Activated CD4-positive, alpha-beta T cell treated with anti-CD3 and anti-CD28 coated beads, Interleukin-2, amount 50 U/mL, for 4 hours (primary cell): ENCODE measurements at regions not wholly inside any gene's neighbourhood (a gene's known extent, or its start where the extent isn't known, plus 50 kb on each side); places are given as distances from the start of the nearest gene placed in this dataset.

ENCODE experiments used
- DNase-seq, 2 experiments: peaks; one replicate each; pipeline ENCODE4 v3.0.0-alpha.2; 2020

DNA sequence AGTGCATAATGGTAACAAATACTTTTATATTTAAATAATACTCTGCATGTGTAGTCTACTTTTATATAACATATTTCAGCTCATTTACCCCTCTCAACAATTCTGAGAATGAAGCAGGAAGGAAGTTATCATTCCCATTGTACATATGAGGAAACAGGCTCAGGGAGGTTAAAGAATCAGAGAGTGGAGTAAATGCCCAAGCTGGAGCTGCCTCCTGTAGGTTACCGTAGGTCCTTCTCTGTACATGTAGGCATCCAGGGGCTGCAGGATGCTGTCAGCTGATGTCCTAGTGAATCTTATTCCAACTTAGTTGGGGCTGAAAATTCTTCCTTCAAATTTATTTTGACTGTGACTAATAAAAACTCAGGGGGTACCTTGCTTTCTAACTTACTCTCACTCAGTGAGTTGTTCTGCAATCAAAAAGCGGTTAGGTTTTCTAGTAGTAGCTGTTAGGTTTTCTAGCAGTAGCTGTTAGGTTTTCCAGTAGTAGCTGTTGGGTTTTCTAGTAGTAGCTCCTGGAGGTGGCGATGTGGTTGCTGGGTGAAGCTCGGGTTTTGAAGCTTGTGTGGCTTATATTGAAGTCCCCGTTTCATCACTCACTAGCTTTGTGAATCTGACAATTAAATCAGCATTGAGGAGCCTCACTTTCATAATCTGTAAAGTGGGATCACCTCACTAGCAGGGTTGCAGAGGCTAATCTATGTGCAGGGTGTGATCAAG lies 357.0 kb downstream of the NR2F2 start:
- no peak for DNase-seq

DNA sequence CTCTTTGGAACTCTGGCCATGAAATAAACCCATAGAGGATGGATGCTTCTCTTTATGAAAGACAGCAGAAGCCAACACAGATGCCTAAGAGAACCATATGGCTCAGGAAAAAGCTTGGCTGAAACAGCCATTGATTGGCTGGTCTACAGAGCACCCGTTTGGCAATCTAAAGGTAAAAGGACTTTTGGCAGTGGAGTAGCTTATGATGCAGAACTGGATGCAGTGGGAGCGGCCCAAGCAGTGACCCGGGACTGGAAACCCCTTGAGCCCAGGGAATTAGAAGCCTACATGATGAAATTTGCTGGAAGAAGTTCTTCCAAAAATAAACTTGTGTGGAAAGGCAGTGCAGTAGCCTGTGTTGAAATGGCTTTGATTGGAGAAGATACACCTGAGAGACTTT lies 360.2 kb downstream of the NR2F2 start:
- no peak for DNase-seq

DNA sequence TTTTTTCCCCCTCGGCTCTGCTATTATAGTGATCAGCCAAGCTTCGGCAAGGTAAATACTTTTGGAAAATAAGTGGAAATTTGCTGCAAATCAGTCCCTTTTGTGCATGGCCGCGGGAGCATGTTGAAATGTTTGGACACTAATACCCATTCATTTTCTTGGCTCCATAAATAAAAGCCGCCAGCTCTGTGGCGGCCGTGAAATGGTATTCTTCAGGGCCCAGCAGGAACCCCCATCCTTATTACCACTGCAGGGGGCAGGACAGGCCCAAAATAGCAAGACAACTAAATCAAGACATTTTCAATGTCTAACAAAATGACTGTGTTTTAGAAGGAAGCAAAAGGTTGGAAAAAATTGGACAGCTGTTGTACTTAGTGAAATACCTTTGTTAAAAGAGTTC lies 362.3 kb downstream of the NR2F2 start:
- DNase-seq = no peak

DNA sequence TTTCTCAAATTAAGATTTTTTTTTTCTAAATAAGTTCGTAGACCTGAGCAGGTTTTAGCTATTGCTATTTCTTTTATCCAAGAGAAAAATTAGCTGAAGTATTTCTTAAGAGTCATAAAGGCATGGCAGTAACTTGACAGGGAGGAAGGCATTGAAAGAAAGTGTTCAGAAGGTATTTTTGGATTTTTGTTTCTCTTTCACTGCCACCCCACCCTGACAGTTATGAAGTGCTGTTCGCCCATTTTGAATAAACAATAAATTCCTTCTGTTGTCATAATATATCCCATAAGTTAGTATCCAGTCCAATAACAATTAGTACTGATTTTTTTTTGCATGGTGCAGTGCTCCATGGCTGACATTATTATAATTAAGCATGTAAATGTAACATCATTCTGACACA lies 363.0 kb downstream of the NR2F2 start:
- no peak for DNase-seq

DNA sequence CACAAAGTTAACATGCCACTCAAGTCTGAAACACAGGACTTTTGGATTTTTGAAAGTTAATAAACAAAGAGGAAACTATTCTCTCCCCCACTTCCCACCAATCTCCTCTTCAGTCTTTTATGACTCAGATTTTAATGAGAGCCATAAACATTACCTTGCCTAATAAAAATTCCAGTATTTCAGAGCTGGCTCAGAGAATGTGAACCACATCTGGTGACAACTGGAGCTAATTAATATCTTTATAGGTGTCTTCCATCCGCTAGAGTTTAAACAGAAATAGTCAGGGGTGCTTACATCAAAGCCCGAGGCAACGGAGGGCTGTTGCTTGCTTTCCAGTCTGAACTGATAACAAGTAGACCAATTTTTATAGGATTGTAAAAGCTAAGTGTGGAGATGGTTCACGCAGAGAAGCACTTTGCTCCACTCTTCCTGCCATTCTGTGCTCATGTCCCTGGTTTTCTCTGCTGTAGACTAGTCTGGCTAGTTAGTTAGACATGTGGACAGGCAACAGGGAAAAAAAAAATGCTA lies 363.6 kb downstream of the NR2F2 start:
- DNase-seq = no peak

DNA sequence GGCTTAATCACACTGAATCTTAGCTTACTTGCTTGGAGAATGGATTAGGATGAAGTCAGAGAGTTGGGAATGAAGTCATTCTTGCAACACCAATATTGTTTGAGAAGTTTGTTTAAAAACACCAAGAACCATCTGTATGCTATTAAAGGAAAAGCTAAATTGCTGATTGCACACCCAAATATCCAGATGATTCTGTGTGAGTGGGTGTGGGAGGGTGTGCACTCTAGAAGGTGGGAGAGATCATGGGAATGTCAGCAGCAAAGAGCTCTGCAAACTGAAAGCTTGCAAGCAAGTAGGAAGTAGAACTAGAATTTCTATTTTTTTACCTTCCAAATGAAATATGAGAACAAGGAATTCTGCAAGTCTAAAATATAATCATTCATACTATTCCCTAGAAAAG lies 364.9 kb downstream of the NR2F2 start:
- DNase-seq = no peak

DNA sequence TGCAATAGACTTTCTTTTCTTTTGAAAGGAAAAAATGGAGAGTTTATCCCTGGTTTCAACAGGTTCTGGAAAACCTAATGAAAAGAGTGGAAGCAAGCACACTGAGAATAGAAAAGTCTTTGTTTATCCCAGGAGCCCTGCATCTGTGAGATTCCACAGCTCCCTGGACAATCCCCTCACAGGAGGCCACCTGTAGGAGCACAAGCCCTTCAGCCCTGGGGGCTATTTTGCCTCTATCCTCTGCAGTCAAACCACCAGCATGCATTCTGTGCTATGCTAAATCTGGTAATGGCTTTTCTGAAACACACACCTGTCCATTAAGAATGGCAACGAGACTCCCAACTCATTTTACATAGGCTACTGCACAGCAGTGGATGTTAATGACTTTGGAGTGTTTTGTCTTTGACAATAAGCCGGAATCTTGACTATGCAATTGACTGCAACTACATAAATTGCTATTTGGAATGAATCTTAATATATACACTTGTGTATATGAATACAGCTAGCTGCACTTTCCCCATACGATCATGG lies 369.4 kb downstream of the NR2F2 start:
- no peak for DNase-seq

DNA sequence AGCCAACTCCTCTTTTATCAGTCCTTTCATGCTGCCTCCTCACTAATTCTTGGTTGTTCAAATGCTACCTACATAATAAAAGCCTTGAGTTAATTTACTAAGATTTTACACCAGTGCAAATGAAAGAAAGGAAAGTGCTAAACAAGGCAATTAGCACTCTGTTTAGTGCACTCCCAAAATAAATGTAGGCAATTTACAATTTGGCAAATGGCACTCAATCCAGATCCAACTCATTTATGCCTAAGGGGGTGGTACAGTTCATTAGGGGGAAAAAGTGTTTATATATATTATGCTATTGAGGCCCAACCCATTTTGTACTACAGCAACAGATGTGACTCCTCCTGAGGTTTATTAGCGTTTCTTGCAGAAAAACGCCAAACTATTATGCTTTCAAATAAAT lies 370.1 kb downstream of the NR2F2 start:
- no peak for DNase-seq

DNA sequence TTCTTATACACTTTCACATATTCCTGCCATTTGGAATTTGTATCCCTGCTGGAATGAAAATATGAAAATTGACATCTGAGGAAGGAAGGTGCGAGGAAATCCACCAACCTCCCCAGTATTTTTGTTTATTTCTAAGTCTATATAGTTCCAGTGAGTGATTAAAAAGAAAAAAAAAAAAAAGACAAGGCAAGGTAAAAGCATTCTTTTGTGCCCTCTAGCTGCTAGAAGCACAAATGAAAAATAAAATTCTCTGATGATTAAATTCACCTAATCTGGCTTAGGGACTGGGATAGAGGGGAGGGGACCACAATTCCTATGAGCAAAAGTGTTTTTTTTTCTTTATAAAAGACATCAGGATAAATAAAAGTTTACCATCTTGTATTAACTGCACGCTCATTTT lies 370.9 kb downstream of the NR2F2 start:
- no peak for DNase-seq

DNA sequence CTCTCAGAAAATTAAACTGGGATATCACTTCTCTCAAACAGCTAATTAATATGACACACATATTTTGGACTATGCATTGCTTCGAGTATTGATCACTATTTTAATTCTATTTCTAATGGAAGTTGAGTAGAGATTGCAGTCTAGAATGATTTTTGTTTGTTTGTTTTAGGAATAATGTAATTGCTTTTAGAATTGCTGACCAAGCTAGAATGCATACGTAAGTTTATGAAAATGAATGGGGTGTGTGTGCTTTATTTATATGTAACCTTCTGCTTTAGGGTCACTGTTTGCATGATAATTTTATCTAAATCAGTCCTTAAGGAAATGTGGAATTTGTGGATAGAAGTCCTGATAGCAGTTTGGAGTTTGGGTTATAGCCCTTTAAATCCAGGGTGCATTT lies 371.4 kb downstream of the NR2F2 start:
- no peak for DNase-seq

DNA sequence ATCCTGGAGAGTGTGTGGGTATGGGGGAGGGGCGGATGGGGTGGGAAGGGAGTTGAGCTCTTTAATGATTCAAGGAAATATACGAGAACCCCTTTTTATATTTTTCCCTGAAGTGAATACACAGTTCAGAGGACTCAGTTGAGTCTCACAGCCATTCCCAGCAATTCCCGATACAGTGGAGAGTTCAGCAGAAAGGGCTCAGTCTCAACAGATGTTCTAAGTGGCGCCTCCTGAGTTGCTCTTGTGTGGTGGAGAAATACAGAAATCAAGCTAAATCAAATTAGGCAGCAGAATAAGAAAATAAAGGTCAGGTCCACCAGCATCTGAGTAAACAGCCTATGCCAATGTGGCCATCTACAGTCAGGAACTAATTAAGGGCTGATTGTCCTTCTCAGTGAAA lies 372.1 kb downstream of the NR2F2 start:
- DNase-seq = no peak

DNA sequence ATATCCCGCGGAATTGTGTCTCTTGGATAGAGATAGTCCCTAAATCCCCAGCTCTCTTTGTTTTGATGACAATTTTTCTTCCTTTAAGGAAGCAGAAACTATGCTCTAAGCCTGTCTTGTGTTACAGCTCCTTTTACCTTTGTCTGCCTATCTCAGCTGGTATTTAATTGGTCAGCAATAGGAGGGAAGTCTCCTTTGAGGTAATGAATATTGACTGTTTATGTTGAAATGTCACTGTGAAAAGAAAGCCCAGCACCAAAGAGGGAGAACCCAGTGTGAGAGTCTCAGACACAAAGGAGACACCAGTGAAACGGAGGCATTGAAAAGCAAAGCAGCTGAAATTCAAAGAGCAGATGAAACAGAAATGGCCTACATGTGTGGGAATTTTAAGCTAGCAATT lies 372.6 kb downstream of the NR2F2 start:
- no peak for DNase-seq

DNA sequence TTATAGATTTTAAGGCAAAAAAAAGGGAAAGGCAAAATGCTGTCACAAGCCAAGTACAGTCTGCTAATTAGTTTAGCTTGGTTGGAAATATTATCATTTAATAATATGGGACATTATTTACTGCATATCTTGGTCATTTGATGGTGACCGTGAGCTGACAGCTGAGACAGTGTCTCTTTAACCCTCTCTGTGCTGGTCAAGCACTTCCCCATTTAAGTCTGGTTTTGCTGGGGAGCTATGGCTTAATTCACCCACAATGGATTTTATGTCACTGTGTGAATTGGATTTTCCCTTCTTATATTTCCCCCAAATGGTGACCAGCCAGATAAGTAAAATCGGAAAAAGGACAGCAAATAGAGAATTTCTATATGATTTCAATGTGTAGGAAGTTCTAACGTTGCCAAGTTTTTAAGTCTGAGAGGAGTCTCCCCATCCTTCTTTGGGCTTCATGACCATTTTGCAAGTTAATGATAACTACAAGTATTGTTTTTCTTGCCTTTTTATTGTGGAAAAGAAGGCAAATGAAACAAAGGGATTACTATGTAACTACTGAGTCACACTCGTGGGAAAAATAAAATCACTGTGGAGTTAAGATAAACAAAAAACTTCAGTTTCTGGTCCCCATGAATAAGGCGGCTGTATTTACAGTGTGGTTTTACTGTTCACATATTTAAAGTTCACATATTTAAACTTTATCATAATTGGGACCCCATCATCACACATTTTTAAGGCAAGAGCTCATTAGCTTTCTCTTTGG lies 373.5 kb downstream of the NR2F2 start:
- DNase-seq = no peak

DNA sequence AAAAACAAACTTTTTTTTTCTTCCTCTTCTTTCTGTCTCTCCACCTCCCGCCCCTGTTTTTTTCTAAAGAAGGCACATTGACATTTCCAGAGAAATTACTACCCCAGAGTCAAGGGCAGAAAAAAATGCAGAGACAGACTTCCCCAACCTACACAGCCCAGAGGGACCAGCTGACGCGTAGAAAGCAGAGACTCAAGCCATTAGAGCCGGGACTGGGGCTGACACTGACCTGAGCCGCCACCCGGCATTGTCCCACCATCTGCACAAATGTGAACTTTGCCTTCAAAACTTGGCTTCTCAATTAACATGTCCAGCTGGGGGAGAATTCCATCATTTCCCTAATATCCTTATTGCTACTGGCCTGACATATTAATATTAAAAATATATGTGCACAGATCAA lies 385.6 kb downstream of the NR2F2 start:
- DNase-seq = no peak

DNA sequence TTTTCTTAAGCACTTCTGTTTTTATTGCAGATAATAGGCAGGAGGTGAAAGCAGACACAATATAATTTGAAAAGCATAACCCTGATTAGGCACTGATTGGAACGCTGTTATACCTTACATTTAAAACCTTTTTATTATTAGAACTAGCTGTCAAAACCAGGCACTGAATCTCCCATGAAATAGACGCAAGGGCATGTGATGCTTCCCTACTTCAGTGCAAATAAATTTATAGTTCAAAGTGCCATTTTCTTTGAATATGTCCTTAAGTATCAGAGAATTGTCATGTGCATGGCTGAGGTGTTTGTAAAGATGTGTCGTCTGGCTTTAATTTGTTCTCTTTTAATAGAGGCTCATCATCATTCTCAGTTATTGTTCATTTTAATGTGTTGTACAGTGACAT lies 386.0 kb downstream of the NR2F2 start:
- no peak for DNase-seq

DNA sequence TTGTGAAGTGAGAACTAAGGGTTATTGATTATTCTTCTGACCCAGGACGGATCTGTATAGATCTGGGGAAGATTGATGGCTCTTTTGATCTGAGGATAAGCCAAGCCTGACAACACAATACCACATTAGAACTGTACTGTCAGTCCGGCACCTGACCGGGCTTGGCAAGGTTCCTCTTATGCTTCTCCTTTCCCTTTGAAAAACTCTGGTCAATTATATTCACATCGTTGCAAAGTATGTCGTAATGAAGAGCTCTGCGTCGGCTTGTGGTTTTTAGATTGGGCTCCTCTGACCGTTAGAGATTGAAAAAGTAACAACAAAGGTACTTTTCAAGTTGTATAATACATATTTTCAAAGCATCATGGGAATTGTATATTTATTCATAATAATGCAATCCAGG lies 389.8 kb downstream of the NR2F2 start:
- DNase-seq = no peak

DNA sequence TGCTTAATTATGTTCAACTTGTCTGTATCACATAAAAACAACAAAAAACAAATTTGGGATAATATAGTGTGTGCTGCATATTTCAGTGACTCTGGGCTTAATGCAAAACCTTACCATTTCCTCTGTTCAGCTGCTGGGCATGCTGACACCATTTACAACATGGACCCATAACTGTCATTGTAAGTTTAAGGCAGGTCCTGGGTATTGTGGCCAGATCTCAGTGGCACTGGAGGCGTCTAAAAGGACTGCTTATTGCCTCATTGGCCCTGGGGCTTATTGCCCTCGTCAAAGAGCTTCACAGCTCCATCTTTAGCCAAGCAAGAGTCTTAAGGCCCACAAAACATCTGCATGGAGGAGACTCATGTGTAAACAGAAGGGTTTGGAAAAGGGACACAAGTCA lies 390.2 kb downstream of the NR2F2 start:
- DNase-seq = no peak

DNA sequence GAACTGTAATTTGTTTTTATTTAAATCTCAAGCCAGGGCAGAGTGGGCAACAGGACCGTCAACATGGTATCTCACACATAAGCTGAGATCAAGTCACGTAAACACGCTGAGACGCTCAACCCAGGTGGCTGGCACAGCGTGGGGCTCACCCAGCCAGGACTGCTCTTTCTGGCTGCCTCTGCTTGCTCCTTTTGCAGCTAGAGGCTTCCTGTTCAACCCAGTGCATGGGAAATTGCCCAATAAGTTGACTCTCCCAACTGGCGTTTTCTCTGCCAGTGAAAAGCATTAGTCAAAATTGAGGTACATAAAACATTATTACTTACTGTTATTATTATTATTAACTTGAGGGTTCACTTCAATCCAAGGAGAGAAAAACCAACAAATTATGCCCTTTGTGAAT lies 398.1 kb downstream of the NR2F2 start:
- DNase-seq = no peak

DNA sequence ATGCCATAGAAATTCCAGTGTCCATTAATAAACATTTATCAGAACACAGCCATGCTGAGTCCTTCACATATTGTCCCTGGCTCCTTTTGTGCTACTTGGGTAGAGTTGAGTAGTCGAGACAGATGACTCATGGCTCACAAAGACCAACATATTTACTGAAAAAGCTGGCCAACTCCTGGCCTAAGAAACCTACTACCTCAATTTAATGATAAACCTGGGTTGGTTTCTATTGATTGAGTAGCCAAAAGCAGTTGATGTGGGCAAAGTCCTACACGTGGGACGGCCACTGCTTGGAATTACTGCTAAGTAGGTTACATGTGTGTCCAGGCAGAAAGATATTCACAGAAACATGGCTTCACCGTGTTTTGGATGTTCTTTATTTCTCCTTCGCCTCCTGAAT lies 402.2 kb downstream of the NR2F2 start:
- DNase-seq = no peak

DNA sequence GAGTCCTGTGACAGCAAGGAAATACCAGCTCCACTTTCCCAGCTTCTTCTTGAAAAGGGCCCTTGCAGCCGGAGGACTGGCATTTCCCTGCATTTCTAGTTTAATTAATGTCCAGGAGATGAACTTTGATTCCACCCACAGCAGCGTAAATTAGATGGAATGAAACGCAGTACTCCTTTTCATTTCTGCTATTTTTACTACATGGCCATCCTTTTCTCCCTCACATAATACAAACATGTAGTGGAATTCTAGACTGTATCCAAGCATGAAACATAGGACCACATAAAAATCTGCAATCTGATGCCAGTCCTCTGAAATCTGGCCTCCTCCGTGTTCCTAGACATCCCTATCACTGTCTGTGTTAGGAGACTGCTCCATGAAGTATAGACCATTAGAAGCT lies 403.2 kb downstream of the NR2F2 start:
- DNase-seq = no peak

DNA sequence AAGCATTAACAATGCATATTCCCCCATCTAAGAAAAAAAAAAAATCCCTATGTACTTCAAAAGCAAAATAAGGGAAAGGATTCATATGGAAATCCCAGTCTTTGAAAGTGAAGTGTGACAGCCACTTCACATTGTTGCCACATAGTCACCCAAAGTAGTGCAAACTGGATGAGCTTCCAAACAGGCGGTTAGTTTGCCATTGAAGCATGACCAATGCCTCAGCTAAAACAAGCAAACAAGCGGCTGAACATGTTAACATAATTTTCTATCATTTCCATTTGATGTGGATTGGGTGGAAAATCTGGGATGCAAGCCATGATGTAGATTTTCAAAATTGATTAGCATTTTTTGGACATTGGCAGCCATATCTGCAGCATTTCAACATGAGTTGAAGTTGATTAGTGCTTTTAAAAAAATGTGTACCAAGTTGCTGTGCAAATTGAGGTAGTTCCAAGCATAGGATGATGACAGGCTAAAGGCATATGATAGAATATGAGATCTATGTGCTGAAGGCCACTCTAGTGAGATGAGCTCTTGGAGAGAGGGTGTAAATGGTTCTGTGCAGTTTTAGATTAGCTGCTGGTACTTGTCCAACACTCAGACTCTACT lies 405.2 kb downstream of the NR2F2 start:
- no peak for DNase-seq

DNA sequence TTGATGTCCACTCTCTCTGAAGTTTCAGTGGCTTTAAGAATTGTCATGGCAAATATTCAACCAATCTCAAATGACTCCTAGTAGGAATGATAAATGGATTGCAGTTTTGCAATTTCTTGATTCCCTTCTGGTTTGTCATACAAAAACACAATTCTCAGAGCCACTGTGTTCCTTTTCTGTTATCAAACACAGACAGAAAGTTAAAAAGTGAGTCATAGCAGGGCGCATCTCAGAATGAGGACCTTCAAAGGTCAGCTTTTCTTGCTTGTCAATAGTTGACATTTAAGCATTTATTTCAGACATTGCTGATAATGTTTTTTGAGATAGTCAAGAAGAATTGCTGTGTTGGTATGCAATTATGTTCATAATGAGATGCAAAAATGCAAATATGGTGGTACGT lies 405.9 kb downstream of the NR2F2 start:
- DNase-seq = no peak

DNA sequence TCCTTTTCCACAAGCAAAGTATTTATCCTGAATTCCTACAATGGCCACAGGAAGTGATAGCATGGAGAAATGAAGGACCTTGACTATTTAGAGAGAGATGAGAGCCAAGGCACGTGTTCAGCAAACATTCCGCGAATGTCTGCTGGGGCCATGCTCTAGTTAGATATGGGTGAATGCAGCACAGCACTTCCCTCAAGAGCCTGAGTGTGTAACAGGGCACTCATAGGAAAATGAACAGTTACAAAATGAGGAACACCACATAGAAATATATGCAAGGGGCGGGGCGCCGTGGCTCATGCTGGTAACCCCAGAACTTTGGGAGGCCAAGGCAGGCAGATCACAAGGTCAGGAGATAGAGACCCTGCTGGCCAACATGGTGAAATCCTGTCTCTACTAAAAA lies 406.9 kb downstream of the NR2F2 start:
- DNase-seq = no peak

DNA sequence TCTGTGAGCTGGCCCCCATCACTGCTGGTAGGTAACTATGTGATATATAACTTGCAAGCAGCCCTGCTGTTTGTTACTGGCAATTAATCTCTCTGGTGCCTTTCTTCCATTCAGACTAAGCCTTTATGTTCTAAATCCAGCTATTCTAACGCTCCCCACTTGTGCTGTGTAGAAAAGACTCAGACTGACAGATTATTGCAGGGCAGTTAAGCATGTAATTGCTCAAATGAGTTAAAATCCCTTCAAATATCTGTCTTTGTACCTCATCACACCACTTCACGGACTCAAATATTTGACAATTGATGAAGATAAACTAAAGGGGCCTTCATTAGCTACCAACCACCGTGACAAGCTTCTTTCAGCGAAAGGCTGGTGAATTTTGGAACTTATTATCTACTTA lies 416.2 kb downstream of the NR2F2 start:
- no peak for DNase-seq
